Muscle of leg (tissue), 3 donors: ENCODE measurements at regions not wholly inside any gene's neighbourhood (a gene's known extent, or its start where the extent isn't known, plus 50 kb on each side); places are given as distances from the start of the nearest gene placed in this dataset.

Source experiments
- DNase-seq: peaks from one replicate; pipeline ENCODE4 v3.0.0; 2013
- H3K27ac ChIP-seq: one replicate; pipeline ENCODE4 v1.5.1; 2013; ENCODE audit warnings: mild to moderate bottlenecking, low read length, control low read depth
- H3K27me3 ChIP-seq: one replicate; pipeline ENCODE4 v1.6.1; 2013; ENCODE audit warnings: low read length; ENCODE audit not compliant: control insufficient read depth, insufficient read depth
- H3K36me3 ChIP-seq: one replicate; pipeline ENCODE4 v1.6.1; 2013; ENCODE audit warnings: low read length; ENCODE audit not compliant: control insufficient read depth, insufficient read depth
- H3K4me1 ChIP-seq: one replicate; pipeline ENCODE4 v1.6.1; 2013; ENCODE audit warnings: low read length; ENCODE audit not compliant: control insufficient read depth, insufficient read depth
- H3K4me3 ChIP-seq: one replicate; pipeline ENCODE4 v1.5.1; 2013; ENCODE audit warnings: low read length, control low read depth
- H3K9me3 ChIP-seq: replicated peaks from 2 replicates; pipeline ENCODE4 v1.6.1; 2013; ENCODE audit warnings: low read depth, low read length; ENCODE audit not compliant: control insufficient read depth
- WGBS: methylation state at CpG from one replicate; pipeline ENCODE4 v1.1.5; 2013; ENCODE audit warnings: missing lambda C conversion rate; ENCODE audit not compliant: insufficient coverage; 5-methylcytosine and 5-hydroxymethylcytosine counted together

- H3K36me3 ChIP-seq: no peaks in the 10 kb centered on the region
- WGBS: 64% methylated on average over 3 of the region's 5 CpGs
Measured at GRCh38 chr10:83617692-83618545, 521.4 kb upstream of the GHITM start.

GRCh38 chr10:83625831-83626360, 513.4 kb upstream of the GHITM start:
- no peaks in the 10 kb centered on the region for H3K9me3 ChIP-seq
- no peaks in the 10 kb centered on the region for H3K36me3 ChIP-seq
- H3K27me3 ChIP-seq: no peaks in the 10 kb centered on the region
- H3K4me1 ChIP-seq: no peaks in the 10 kb centered on the region
- H3K4me3 ChIP-seq: no peak overlapping the region
- DNase-seq: no peak
- H3K27ac ChIP-seq: no peak overlapping the region
- WGBS: no CpG with 5 or more reads among the region's 5 CpGs

More at GRCh38 chr10:83617692-83618545, 521.4 kb upstream of the GHITM start:
- no peaks in the 10 kb centered on the region for H3K27me3 ChIP-seq
- H3K9me3 ChIP-seq: no peaks in the 10 kb centered on the region
- no peak for DNase-seq
- no peak overlapping the region for H3K27ac ChIP-seq
- no peaks in the 10 kb centered on the region for H3K4me1 ChIP-seq
- no peak overlapping the region for H3K4me3 ChIP-seq

- H3K36me3 ChIP-seq: no peaks in the 10 kb centered on the region
- no peaks in the 10 kb centered on the region for H3K27me3 ChIP-seq
- H3K4me1 ChIP-seq: no peaks in the 10 kb centered on the region
- no peak overlapping the region for H3K27ac ChIP-seq
- H3K4me3 ChIP-seq: no peak overlapping the region
- DNase-seq: no peak
- H3K9me3 ChIP-seq: no peaks in the 10 kb centered on the region
Measured at GRCh38 chr10:83632701-83633100, 506.6 kb upstream of the GHITM start.

- H3K36me3 ChIP-seq: no peaks in the 10 kb centered on the region
- H3K4me3 ChIP-seq: no peak overlapping the region
- no peaks in the 10 kb centered on the region for H3K9me3 ChIP-seq
- whole genome bisulfite sequencing: 91% methylated on average over 3 of the region's 4 CpGs
- DNase-seq: no peak
- no peaks in the 10 kb centered on the region for H3K4me1 ChIP-seq
- H3K27me3 ChIP-seq: no peaks in the 10 kb centered on the region
- H3K27ac ChIP-seq: no peak overlapping the region
Measured at GRCh38 chr10:83633547-83633946, 505.8 kb upstream of the GHITM start.

- H3K36me3 ChIP-seq: no peaks in the 10 kb centered on the region
- no peak overlapping the region for H3K27ac ChIP-seq
- H3K27me3 ChIP-seq: no peaks in the 10 kb centered on the region
- WGBS: 67% methylated on average over 2 of the region's 3 CpGs
- H3K9me3 ChIP-seq: no peaks in the 10 kb centered on the region
- H3K4me3 ChIP-seq: no peak overlapping the region
- no peak for DNase-seq
- H3K4me1 ChIP-seq: no peaks in the 10 kb centered on the region
Measured at GRCh38 chr10:83636826-83637225, 502.5 kb upstream of the GHITM start.

- H3K27me3 ChIP-seq: no peaks in the 10 kb centered on the region
- DNase-seq: peak; percentile 25
- H3K4me3 ChIP-seq: no peak overlapping the region
- no peaks in the 10 kb centered on the region for H3K4me1 ChIP-seq
- no peak overlapping the region for H3K27ac ChIP-seq
- H3K36me3 ChIP-seq: no peaks in the 10 kb centered on the region
- H3K9me3 ChIP-seq: no peaks in the 10 kb centered on the region
Measured at GRCh38 chr10:83647526-83647925, 491.8 kb upstream of the GHITM start.

- H3K27ac ChIP-seq: no peak overlapping the region
- WGBS: no CpG with 5 or more reads among the region's 1 CpG
Measured at GRCh38 chr10:83648201-83648600, 491.1 kb upstream of the GHITM start.

GRCh38 chr10:83649471-83649870, 489.8 kb upstream of the GHITM start:
- no peaks in the 10 kb centered on the region for H3K27me3 ChIP-seq
- no peak overlapping the region for H3K4me3 ChIP-seq
- no peak for DNase-seq
- H3K27ac ChIP-seq: no peak overlapping the region
- no peaks in the 10 kb centered on the region for H3K36me3 ChIP-seq
- H3K9me3 ChIP-seq: no peaks in the 10 kb centered on the region
- no peaks in the 10 kb centered on the region for H3K4me1 ChIP-seq
- no CpG with 5 or more reads among the region's 3 CpGs for WGBS

More at GRCh38 chr10:83648201-83648600, 491.1 kb upstream of the GHITM start:
- Histone ChIP-seq H3K36me3 (no peaks in the 10 kb centered on the region), H3K4me3 (no peak overlapping the region), H3K9me3 (no peaks in the 10 kb centered on the region), H3K27me3 (no peaks in the 10 kb centered on the region), H3K4me1 (no peaks in the 10 kb centered on the region)
- no peak for DNase-seq

- Histone ChIP-seq H3K36me3 (no peaks in the 10 kb centered on the region), H3K9me3 (no peaks in the 10 kb centered on the region), H3K27me3 (no peaks in the 10 kb centered on the region), H3K4me3 (no peak overlapping the region), H3K27ac (no peak overlapping the region), H3K4me1 (no peaks in the 10 kb centered on the region)
- no peak for DNase-seq
- WGBS: no CpG with 5 or more reads among the region's 2 CpGs
Measured at GRCh38 chr10:83654689-83655088, 484.6 kb upstream of the GHITM start.

- no peaks in the 10 kb centered on the region for H3K9me3 ChIP-seq
- no peaks in the 10 kb centered on the region for H3K36me3 ChIP-seq
- no peak overlapping the region for H3K27ac ChIP-seq
- no peak for DNase-seq
- no peak overlapping the region for H3K4me3 ChIP-seq
- H3K4me1 ChIP-seq: no peaks in the 10 kb centered on the region
- no peaks in the 10 kb centered on the region for H3K27me3 ChIP-seq
Measured at GRCh38 chr10:83656924-83657323, 482.4 kb upstream of the GHITM start.

- Histone ChIP-seq H3K4me3 (no peak overlapping the region), H3K9me3 (no peaks in the 10 kb centered on the region), H3K27ac (no peak overlapping the region), H3K4me1 (no peaks in the 10 kb centered on the region), H3K27me3 (no peaks in the 10 kb centered on the region), H3K36me3 (no peaks in the 10 kb centered on the region)
- no peak for DNase-seq
Measured at GRCh38 chr10:83657487-83657886, 481.8 kb upstream of the GHITM start.
